ENCODE measurements at regions not wholly inside any gene's neighbourhood (a gene's known extent, or its start where the extent isn't known, plus 50 kb on each side); places are given as distances from the start of the nearest gene placed in this dataset.

GRCh38 chr16:66254751-66255150 is 111.7 kb upstream of the CDH5 start:
- TF ChIP-seq, protein P1, sequence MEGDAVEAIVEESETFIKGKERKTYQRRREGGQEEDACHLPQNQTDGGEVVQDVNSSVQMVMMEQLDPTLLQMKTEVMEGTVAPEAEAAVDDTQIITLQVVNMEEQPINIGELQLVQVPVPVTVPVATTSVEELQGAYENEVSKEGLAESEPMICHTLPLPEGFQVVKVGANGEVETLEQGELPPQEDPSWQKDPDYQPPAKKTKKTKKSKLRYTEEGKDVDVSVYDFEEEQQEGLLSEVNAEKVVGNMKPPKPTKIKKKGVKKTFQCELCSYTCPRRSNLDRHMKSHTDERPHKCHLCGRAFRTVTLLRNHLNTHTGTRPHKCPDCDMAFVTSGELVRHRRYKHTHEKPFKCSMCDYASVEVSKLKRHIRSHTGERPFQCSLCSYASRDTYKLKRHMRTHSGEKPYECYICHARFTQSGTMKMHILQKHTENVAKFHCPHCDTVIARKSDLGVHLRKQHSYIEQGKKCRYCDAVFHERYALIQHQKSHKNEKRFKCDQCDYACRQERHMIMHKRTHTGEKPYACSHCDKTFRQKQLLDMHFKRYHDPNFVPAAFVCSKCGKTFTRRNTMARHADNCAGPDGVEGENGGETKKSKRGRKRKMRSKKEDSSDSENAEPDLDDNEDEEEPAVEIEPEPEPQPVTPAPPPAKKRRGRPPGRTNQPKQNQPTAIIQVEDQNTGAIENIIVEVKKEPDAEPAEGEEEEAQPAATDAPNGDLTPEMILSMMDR (conservative IDR thresholded peaks at IDR 0.05; ENCODE audit: low read depth, low read length), result no peak
- no peak overlapping the region for H3K4me3 ChIP-seq (ENCODE audit: low read depth, low read length)
- no peak for DNase-seq (ENCODE audit: low read depth)

DNA sequence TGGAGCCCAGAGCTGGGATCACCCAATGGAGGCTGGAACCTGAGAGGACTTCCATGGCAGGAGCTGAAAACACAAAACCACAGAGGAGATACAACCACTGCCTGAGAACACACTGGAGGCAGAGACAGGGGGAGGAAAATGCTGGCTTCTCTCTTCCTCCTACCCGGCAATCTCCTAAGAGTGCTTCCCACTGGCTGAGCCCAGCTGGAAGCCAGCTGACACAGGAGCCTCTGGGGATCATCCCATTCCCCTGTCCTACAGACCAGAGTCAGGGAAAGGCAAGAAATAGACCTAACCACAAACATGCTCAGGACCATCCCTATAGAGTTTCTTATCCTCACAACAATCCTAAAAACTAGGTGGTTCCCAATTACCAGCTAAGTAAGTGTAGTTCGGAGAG is 112.4 kb upstream of the CDH5 start:
- no peak overlapping the region for H3K4me3 ChIP-seq (ENCODE audit: low read depth, low read length)
- no peak for DNase-seq (ENCODE audit: low read depth)
- TF ChIP-seq, protein P1 (conservative IDR thresholded peaks at IDR 0.05; ENCODE audit: low read depth, low read length), result no peak

- TF ChIP-seq, protein P1 (conservative IDR thresholded peaks at IDR 0.05; ENCODE audit: low read depth, low read length), result no peak
- H3K4me3 ChIP-seq (ENCODE audit: low read depth, low read length), result no peak overlapping the region
- no peak for DNase-seq (ENCODE audit: low read depth)
Observed at GRCh38 chr16:66251476-66252160, 114.9 kb upstream of the CDH5 start.

GRCh38 chr16:66250686-66251431 is 115.6 kb upstream of the CDH5 start:
- no peak overlapping the region for H3K4me3 ChIP-seq (ENCODE audit: low read depth, low read length)
- DNase-seq (ENCODE audit: low read depth), result no peak
- TF ChIP-seq, protein P1 (conservative IDR thresholded peaks at IDR 0.05; ENCODE audit: low read depth, low read length), result no peak

DNA sequence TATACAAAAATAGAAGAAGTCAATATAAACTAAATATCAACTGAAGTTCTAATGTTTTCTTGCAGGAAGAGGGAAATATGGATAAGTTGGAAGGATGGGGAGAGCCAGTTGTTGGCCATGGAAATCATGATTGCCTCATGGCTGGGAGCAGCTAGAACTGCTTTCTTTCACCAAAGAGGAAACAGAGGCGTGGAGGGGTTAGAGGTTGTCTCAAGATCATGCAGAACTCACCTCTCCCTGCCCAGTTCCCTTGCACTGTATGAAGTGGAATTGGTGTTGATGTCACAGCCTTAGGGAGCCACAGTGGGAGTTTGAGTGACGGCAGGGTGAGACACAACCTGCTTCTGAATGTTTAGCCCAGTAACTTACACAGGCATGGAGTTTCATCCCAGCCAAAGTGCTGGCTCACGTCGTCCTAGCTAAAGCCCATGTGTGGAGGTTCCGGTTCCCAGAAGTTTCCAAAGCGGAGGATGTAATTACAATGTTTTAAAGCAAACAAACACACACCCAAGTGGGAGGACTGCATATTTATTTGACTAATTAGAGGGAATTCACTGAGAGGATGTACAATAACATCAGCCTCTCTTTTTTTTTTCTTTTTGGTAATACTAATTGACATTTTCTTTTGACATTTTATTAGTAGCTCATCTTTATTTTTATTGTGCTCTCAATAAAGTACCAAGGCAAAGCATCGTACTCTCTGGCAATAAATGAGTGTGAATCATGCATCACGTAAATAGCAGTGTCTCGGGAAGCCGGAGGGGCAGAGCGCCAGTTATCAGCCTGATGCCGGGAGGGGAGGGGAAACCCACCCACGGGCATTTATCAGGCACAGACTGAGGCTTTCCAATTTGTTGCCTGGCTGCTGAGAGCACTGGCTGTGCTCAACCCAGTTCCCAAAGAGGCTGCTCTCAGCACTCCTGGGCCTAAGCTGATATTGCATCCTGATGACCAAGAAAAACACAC is 118.7 kb upstream of the CDH5 start:
- DNase-seq (ENCODE audit: low read depth), result no peak

GRCh38 chr16:66245868-66246267 is 120.6 kb upstream of the CDH5 start:
- no peak overlapping the region for H3K4me3 ChIP-seq (ENCODE audit: low read depth, low read length)
- TF ChIP-seq, protein P1 (conservative IDR thresholded peaks at IDR 0.05; ENCODE audit: low read depth, low read length), result no peak
- DNase-seq (ENCODE audit: low read depth), result no peak

More for the DNA sequence above, 118.7 kb upstream of the CDH5 start:
- TF ChIP-seq, protein P1 (conservative IDR thresholded peaks at IDR 0.05; ENCODE audit: low read depth, low read length), result no peak
- H3K4me3 ChIP-seq (ENCODE audit: low read depth, low read length), result no peak overlapping the region
